K562 (cell line): ENCODE measurements at regions not wholly inside any gene's neighbourhood (a gene's known extent, or its start where the extent isn't known, plus 50 kb on each side); places are given as distances from the start of the nearest gene placed in this dataset.

Experiments
- ATAC-seq: fragments of 200-7000 bp; cut with Tn5 transposase; 3 replicates; pipeline ENCODE4 v1.9.1; 2020; ENCODE audit warnings: moderate library complexity
- BruUV-seq: library from RNA; stranded (reverse); fragments of 400-500 nt; replicated peaks from 2 replicates; lab custom pipeline; 2021; lab: Mats Ljungman, UMichigan
- CTCF ChIA-PET: fragments of 300-600 bp; formaldehyde crosslinking; extraction: SDS; loops from one replicate; lab custom pipeline; 2021; ENCODE audit warnings: low intra/inter-chr PET ratio; lab: Yijun Ruan, JAX
- POLR2A ChIA-PET: fragments of 300-600, 350-650 bp; sonication (Branson Sonifier 250); formaldehyde crosslinking; extraction: SDS; loops from one replicate; lab custom pipeline; 2021; ENCODE audit warnings: antibody characterized with exemption, inconsistent platforms; lab: Yijun Ruan, JAX
- DNase-seq, 4 experiments: peaks; one replicate each; pipeline versions ENCODE4 v3.0.0 to v3.0.0-alpha.2; 2011 to 2018; ENCODE audit warnings: low spot score in 3 of 4, mixed read lengths in 3 of 4; ENCODE audit errors: extremely low read depth in 1 of 4
- FAIRE-seq: peaks from 2 replicates; lab custom pipeline; 2011; peaks lifted over from hg19 to GRCh38; lab: Jason Lieb, UNC
- H2AFZ ChIP-seq: 2 replicates; pipeline ENCODE4 v1.6.0; 2011; ENCODE audit warnings: low read depth, low read length, control low read depth, inconsistent platforms
- H3K27ac ChIP-seq: fragments of 200-600 bp; 3 replicates; pipeline ENCODE4 v1.8.0; 2011; ENCODE audit warnings: low read depth, mild to moderate bottlenecking, control low read depth, inconsistent platforms, low read length, moderate library complexity, mixed read lengths; ENCODE audit errors: extremely low read depth
- H3K27me3 ChIP-seq, 2 experiments: fragments of 300-600 bp in 1 of 2; 2 replicates in 1 of 2; 3 replicates in 1 of 2; pipeline versions ENCODE4 v1.6.0 to v1.8.0; 2011; ENCODE audit warnings: inconsistent platforms in 2 of 2, low read length in 2 of 2, mild to moderate bottlenecking in 1 of 2, mixed read lengths in 1 of 2, moderate library complexity in 1 of 2; ENCODE audit not compliant: control insufficient read depth in 2 of 2, insufficient read depth in 2 of 2
- H3K36me3 ChIP-seq: fragments of 300-600 bp; 3 replicates; pipeline ENCODE4 v1.8.0; 2011; ENCODE audit warnings: mild to moderate bottlenecking, low read length, inconsistent platforms; ENCODE audit not compliant: control insufficient read depth, insufficient read depth
- H3K4me1 ChIP-seq, 2 experiments: fragments of 200-600 bp in 1 of 2; replicated peaks in 1 of 2; 2 replicates in 1 of 2; 3 replicates in 1 of 2; pipeline versions ENCODE4 v1.5.1 to v1.8.0; 2011; ENCODE audit warnings: inconsistent platforms in 2 of 2, low read length in 2 of 2, mild to moderate bottlenecking in 1 of 2, mixed read lengths in 1 of 2, moderate library complexity in 1 of 2; ENCODE audit not compliant: control insufficient read depth in 2 of 2, insufficient read depth in 2 of 2
- H3K4me2 ChIP-seq: 2 replicates; pipeline ENCODE4 v1.6.1; 2011; ENCODE audit warnings: low read length, control low read depth, inconsistent platforms, mixed read lengths; ENCODE audit not compliant: insufficient read depth
- H3K4me3 ChIP-seq: fragments of 200-600 bp; sonication (generic), shearing (Covaris generic); 2 replicates; pipeline ENCODE4 v1.5.1; 2016; ENCODE audit warnings: control low read depth, inconsistent platforms
- H3K79me2 ChIP-seq: fragments of 200-600 bp; 3 replicates; pipeline ENCODE4 v1.8.0; 2011; ENCODE audit warnings: low read length, inconsistent platforms; ENCODE audit not compliant: control insufficient read depth, insufficient read depth
- H3K9ac ChIP-seq, 2 experiments: 2 replicates each; pipeline versions ENCODE4 v1.6.0 to v1.6.1; 2011; ENCODE audit warnings: low read depth in 2 of 2, low read length in 2 of 2, control low read depth in 1 of 2, inconsistent platforms in 1 of 2, mild to moderate bottlenecking in 1 of 2, mixed read lengths in 1 of 2; ENCODE audit not compliant: insufficient read depth in 1 of 2
- H3K9me1 ChIP-seq: one replicate; pipeline ENCODE4 v1.6.0; 2011; ENCODE audit warnings: inconsistent platforms, mild to moderate bottlenecking, low read length, moderate library complexity; ENCODE audit not compliant: control insufficient read depth, insufficient read depth
- H3K9me3 ChIP-seq: replicated peaks from 2 replicates; pipeline ENCODE4 v1.5.1; 2011; ENCODE audit warnings: low read depth, low read length, inconsistent platforms; ENCODE audit not compliant: control insufficient read depth, insufficient read depth
- H4K20me1 ChIP-seq: replicated peaks from 2 replicates; pipeline ENCODE4 v1.6.1; 2011; ENCODE audit warnings: low read length, inconsistent platforms, mixed read lengths; ENCODE audit not compliant: control insufficient read depth, insufficient read depth
- FOXK1 ChIP-seq: sonication (generic); formaldehyde crosslinking; IDR thresholded peaks from 2 replicates; pipeline ENCODE4 v1.8.0; 2022; ENCODE audit warnings: missing genetic modification reagents, mild to moderate bottlenecking, borderline replicate concordance
- GABPB2 ChIP-seq: fragments of 250-450 bp; sonication (Bioruptor Pico); conservative IDR thresholded peaks from 2 replicates; pipeline ENCODE4 v1.5.1; 2021; ENCODE audit warnings: mild to moderate bottlenecking
- HNRNPK ChIP-seq: fragments of 200-400 bp; formaldehyde crosslinking; IDR thresholded peaks from one replicate; pipeline ENCODE4 v1.6.1; 2018; ENCODE audit warnings: mild to moderate bottlenecking, low read depth, low read length; ENCODE audit not compliant: poor library complexity, severe bottlenecking
- PHB2 ChIP-seq: fragments of 450-650 bp; IDR thresholded peaks from 2 replicates; pipeline ENCODE4 v1.6.1; 2017; ENCODE audit warnings: low read depth
- TCF7 ChIP-seq: sonication (generic); IDR thresholded peaks from 2 replicates; pipeline ENCODE4 v1.6.1; 2016; ENCODE audit warnings: antibody characterized with exemption, borderline replicate concordance
- TCF7L2 ChIP-seq: fragments of 150-350 bp; IDR thresholded peaks from 2 replicates; pipeline ENCODE4 v1.6.1; 2016; ENCODE audit warnings: low read depth, mild to moderate bottlenecking, low read length, moderate library complexity
- TSC22D4 ChIP-seq: fragments of 450-650 bp; IDR thresholded peaks from 2 replicates; pipeline ENCODE4 v1.6.1; 2016; ENCODE audit warnings: missing genetic modification characterization, missing biosample characterization, control low read depth
- ZC3H8 ChIP-seq: fragments of 450-650 bp; IDR thresholded peaks from 2 replicates; pipeline ENCODE4 v1.6.1; 2017
- ZNF217 ChIP-seq: sonication (generic); formaldehyde crosslinking; IDR thresholded peaks from 2 replicates; pipeline ENCODE4 v1.8.0; 2022; ENCODE audit warnings: mild to moderate bottlenecking, missing genetic modification reagents
- ZNF354B ChIP-seq: fragments of 250-450 bp; sonication (Bioruptor Pico); IDR thresholded peaks from 2 replicates; pipeline ENCODE4 v1.4.0; 2020
- WGBS: fragments of 100-300 bp; shearing (Covaris generic); methylation state at CpG from one replicate; pipeline ENCODE4 v1.1.6; 2016; ENCODE audit warnings: low coverage, mixed read lengths; ENCODE audit not compliant: insufficient coverage; ENCODE audit errors: missing lambda C conversion rate; 5-methylcytosine and 5-hydroxymethylcytosine counted together
- in situ Hi-C: fragments of 300-500 bp; cut with MboI; formaldehyde crosslinking; loops from 4 replicates; pipeline ENCODE4 v1.15.0; 2018; ENCODE audit warnings: inconsistent platforms, mixed read lengths
- intact Hi-C: fragments of 100-400 bp; cut with micrococcal nuclease; formaldehyde crosslinking; loops from 2 replicates; pipeline ENCODE4 v1.14.2; 2022
- TF ChIP-seq, protein P1 (sequence below): fragments of 450-650 bp; IDR thresholded peaks from 2 replicates; pipeline ENCODE4 v1.6.1; 2017; ENCODE audit warnings: antibody characterized with exemption

- no peaks in the 10 kb centered on the region for H4K20me1 ChIP-seq
- no peaks in the 10 kb centered on the region for H3K9me1 ChIP-seq
- H3K4me1 ChIP-seq, result no peaks in the 10 kb centered on the region
- no peak overlapping the region for H3K4me2 ChIP-seq
- no peak overlapping the region for H3K9ac ChIP-seq
- in situ Hi-C loops (no loop called here), intact Hi-C loops (no loop called here)
- FAIRE-seq (no peak), DNase-seq (no peak), ATAC-seq (no peak)
- ChIA-PET POLR2A (no interaction called here), CTCF (no interaction called here)
- H3K27ac ChIP-seq, result no peak overlapping the region
- no peaks in the 10 kb centered on the region for H3K36me3 ChIP-seq
- no peaks in the 10 kb centered on the region for H3K79me2 ChIP-seq
- H3K27me3 ChIP-seq, result no peaks in the 10 kb centered on the region
- WGBS, result 0% methylated on average over 2 of the region's 3 CpGs
- H3K4me3 ChIP-seq, result no peak overlapping the region
- no TSS peak for BruUV-seq
- H2AFZ ChIP-seq, result no peak overlapping the region
- peaks cover 1% of the 10 kb centered on the region; the same call in 1 of the 2 replicates for H3K9me3 ChIP-seq
- TF ChIP-seq HNRNPK (no peak), ZC3H8 (no peak), TSC22D4 (tag) (no peak), ZNF354B (CRISPR knock-in tag) (no peak), GABPB2 (CRISPR knock-in tag) (no peak), PHB2 (no peak), FOXK1 (CRISPR knock-in tag) (no peak), TCF7L2 (no peak), TCF7 (no peak), ZNF217 (no peak)
- TF ChIP-seq, protein P1, sequence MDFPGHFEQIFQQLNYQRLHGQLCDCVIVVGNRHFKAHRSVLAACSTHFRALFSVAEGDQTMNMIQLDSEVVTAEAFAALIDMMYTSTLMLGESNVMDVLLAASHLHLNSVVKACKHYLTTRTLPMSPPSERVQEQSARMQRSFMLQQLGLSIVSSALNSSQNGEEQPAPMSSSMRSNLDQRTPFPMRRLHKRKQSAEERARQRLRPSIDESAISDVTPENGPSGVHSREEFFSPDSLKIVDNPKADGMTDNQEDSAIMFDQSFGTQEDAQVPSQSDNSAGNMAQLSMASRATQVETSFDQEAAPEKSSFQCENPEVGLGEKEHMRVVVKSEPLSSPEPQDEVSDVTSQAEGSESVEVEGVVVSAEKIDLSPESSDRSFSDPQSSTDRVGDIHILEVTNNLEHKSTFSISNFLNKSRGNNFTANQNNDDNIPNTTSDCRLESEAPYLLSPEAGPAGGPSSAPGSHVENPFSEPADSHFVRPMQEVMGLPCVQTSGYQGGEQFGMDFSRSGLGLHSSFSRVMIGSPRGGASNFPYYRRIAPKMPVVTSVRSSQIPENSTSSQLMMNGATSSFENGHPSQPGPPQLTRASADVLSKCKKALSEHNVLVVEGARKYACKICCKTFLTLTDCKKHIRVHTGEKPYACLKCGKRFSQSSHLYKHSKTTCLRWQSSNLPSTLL, result no peak
Observed at GRCh38 chr2:22737144-22737543, 647.8 kb upstream of the KLHL29 start.
